Mesenchymal stem cell (in vitro differentiated cells and primary cell): ENCODE measurements at regions not wholly inside any gene's neighbourhood (a gene's known extent, or its start where the extent isn't known, plus 50 kb on each side); places are given as distances from the start of the nearest gene placed in this dataset.

ENCODE experiments used
- DNase-seq: peaks from one replicate; pipeline ENCODE4 v3.0.0-alpha.2; 2013
- H2AFZ ChIP-seq: one replicate; pipeline ENCODE4 v1.6.1; 2013; ENCODE audit warnings: low read depth, mild to moderate bottlenecking, control low read depth, inconsistent platforms, low read length, moderate library complexity
- H2AK5ac ChIP-seq: 2 replicates; pipeline ENCODE4 v1.6.1; 2013; ENCODE audit warnings: low read length, moderate library complexity, mild to moderate bottlenecking, inconsistent platforms; ENCODE audit not compliant: severe bottlenecking
- H2BK120ac ChIP-seq: one replicate; pipeline ENCODE4 v1.6.1; 2013; ENCODE audit warnings: low read depth, mild to moderate bottlenecking, inconsistent platforms, low read length, moderate library complexity
- H2BK12ac ChIP-seq, 2 experiments: one replicate each; pipeline ENCODE4 v1.6.1; 2013; ENCODE audit warnings: inconsistent platforms in 2 of 2, low read length in 2 of 2, mild to moderate bottlenecking in 2 of 2, moderate library complexity in 2 of 2, control low read depth in 1 of 2
- H2BK15ac ChIP-seq: one replicate; pipeline ENCODE4 v1.6.1; 2013; ENCODE audit warnings: mild to moderate bottlenecking, low read depth, inconsistent platforms; ENCODE audit not compliant: poor library complexity, severe bottlenecking
- H2BK5ac ChIP-seq: 2 replicates; pipeline ENCODE4 v1.6.1; 2013; ENCODE audit warnings: low read depth, mild to moderate bottlenecking, low read length, control low read depth, inconsistent platforms; ENCODE audit not compliant: poor library complexity, severe bottlenecking
- H3K14ac ChIP-seq, 2 experiments: one replicate each; pipeline ENCODE4 v1.6.1; 2013; ENCODE audit warnings: inconsistent platforms in 2 of 2, low read length in 2 of 2, control low read depth in 1 of 2, mild to moderate bottlenecking in 1 of 2, moderate library complexity in 1 of 2
- H3K18ac ChIP-seq, 2 experiments: one replicate each; pipeline ENCODE4 v1.6.1; 2013; ENCODE audit warnings: inconsistent platforms in 2 of 2, low read length in 2 of 2, control low read depth in 1 of 2, low read depth in 1 of 2, mild to moderate bottlenecking in 1 of 2
- H3K23ac ChIP-seq, 2 experiments: one replicate each; pipeline ENCODE4 v1.6.1; 2013; ENCODE audit warnings: inconsistent platforms in 2 of 2, low read length in 2 of 2, mild to moderate bottlenecking in 2 of 2, moderate library complexity in 2 of 2, control low read depth in 1 of 2
- H3K27ac ChIP-seq: 2 replicates; pipeline ENCODE4 v1.5.1; 2013; ENCODE audit warnings: mild to moderate bottlenecking, moderate library complexity, low read length, control low read depth, inconsistent platforms; ENCODE audit not compliant: poor library complexity, severe bottlenecking
- H3K27me3 ChIP-seq, 2 experiments: 2 replicates each; pipeline versions ENCODE4 v1.6.1 to v1.7.0; 2013; ENCODE audit warnings: low read length in 2 of 2, mild to moderate bottlenecking in 2 of 2, moderate library complexity in 2 of 2, control low read depth in 1 of 2, inconsistent platforms in 1 of 2; ENCODE audit not compliant: control insufficient read depth in 1 of 2, insufficient read depth in 1 of 2
- H3K36me3 ChIP-seq, 2 experiments: 2 replicates each; pipeline versions ENCODE4 v1.6.1 to v1.7.0; 2013; ENCODE audit warnings: low read length in 2 of 2, control low read depth in 1 of 2, inconsistent platforms in 1 of 2, low read depth in 1 of 2, mild to moderate bottlenecking in 1 of 2; ENCODE audit not compliant: insufficient read depth in 2 of 2, control insufficient read depth in 1 of 2
- H3K4ac ChIP-seq, 2 experiments: one replicate each; pipeline ENCODE4 v1.6.1; 2013; ENCODE audit warnings: inconsistent platforms in 2 of 2, low read length in 2 of 2, mild to moderate bottlenecking in 2 of 2, moderate library complexity in 2 of 2, control low read depth in 1 of 2, low read depth in 1 of 2
- H3K4me1 ChIP-seq: 2 replicates; pipeline ENCODE4 v1.6.1; 2013; ENCODE audit warnings: low read depth, low read length, control low read depth; ENCODE audit not compliant: control insufficient read depth, insufficient read depth
- H3K4me2 ChIP-seq: 2 replicates; pipeline ENCODE4 v1.6.1; 2013; ENCODE audit warnings: low read length, mild to moderate bottlenecking, inconsistent platforms; ENCODE audit not compliant: poor library complexity, severe bottlenecking
- H3K4me3 ChIP-seq, 2 experiments: 2 replicates each; pipeline versions ENCODE4 v1.5.1 to v1.7.0; 2013; ENCODE audit warnings: low read length in 2 of 2, mild to moderate bottlenecking in 2 of 2, control low read depth in 1 of 2, low read depth in 1 of 2; ENCODE audit not compliant: insufficient read depth in 1 of 2
- H3K79me1 ChIP-seq: replicated peaks from 2 replicates; pipeline ENCODE4 v1.6.1; 2013; ENCODE audit warnings: mild to moderate bottlenecking, control low read depth, low read length, inconsistent platforms; ENCODE audit not compliant: poor library complexity, severe bottlenecking
- H3K9ac ChIP-seq: 2 replicates; pipeline ENCODE4 v1.7.0; 2013; ENCODE audit warnings: mild to moderate bottlenecking, low read length, moderate library complexity
- H3K9me3 ChIP-seq: 2 replicates; pipeline ENCODE4 v1.7.0; 2013; ENCODE audit warnings: mild to moderate bottlenecking, low read length; ENCODE audit not compliant: control insufficient read depth
- H4K8ac ChIP-seq: one replicate; pipeline ENCODE4 v1.6.1; 2013; ENCODE audit warnings: inconsistent platforms, mild to moderate bottlenecking, low read length, moderate library complexity
- H4K91ac ChIP-seq: one replicate; pipeline ENCODE4 v1.6.1; 2013; ENCODE audit warnings: mild to moderate bottlenecking, low read length, inconsistent platforms
- WGBS: methylation state at CpG from one replicate; pipeline ENCODE4 v1.1.7; 2013; ENCODE audit warnings: mixed read lengths; 5-methylcytosine and 5-hydroxymethylcytosine counted together

GRCh38 chr20:39638731-39639130 lies 676.6 kb downstream of the DHX35 start:
- Histone ChIP-seq H3K27ac (no peak overlapping the region), H3K79me1 (no peaks in the 10 kb centered on the region)

DNA sequence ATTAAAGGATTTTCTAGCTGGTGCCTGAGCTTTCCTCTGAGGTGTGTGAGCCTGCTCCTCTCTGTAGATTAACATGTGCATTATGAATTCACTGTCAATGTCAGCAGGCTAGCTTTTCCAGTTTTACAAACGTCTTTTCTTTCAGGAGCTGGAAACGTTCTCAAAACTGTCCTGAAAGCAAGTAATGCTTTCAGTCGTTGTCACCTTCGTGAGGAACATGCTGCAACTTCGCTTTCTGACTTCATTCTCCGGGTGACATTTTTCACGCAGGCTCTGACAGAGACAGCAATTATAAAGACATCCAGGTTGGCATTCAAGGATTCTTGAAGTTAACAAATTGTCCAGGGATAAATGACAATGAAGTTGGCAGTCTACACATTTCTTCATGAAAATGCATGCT lies 671.5 kb downstream of the DHX35 start:
- Histone ChIP-seq H3K36me3 (no peaks in the 10 kb centered on the region), H2AFZ (no peak overlapping the region), H2BK120ac (no peak overlapping the region), H4K91ac (no peak overlapping the region), H3K23ac (no peak overlapping the region), H2AK5ac (no peak overlapping the region), H3K9ac (no peak overlapping the region), H3K14ac (no peak overlapping the region), H3K27me3 (no peaks in the 10 kb centered on the region), H3K4me1 (no peaks in the 10 kb centered on the region), H3K4me3 (no peak overlapping the region), H2BK5ac (no peak overlapping the region), H2BK15ac (no peak overlapping the region), H3K79me1 (no peaks in the 10 kb centered on the region), H3K27ac (no peak overlapping the region), H3K18ac (no peak overlapping the region), H3K9me3 (no peaks in the 10 kb centered on the region), H3K4ac (no peak overlapping the region), H4K8ac (no peak overlapping the region), H3K4me2 (no peak overlapping the region), H2BK12ac (no peak overlapping the region)
- no peak for DNase-seq
- 73% methylated on average over 7 of the region's 7 CpGs for WGBS

More at GRCh38 chr20:39638731-39639130, 676.6 kb downstream of the DHX35 start:
- no peak overlapping the region for H2BK12ac ChIP-seq
- 11% methylated on average over 2 of the region's 2 CpGs for WGBS
- H4K91ac ChIP-seq = no peak overlapping the region
- H3K14ac ChIP-seq = no peak overlapping the region
- no peaks in the 10 kb centered on the region for H3K9me3 ChIP-seq
- H2BK15ac ChIP-seq = no peak overlapping the region
- no peak overlapping the region for H3K9ac ChIP-seq
- no peak overlapping the region for H4K8ac ChIP-seq
- H3K18ac ChIP-seq = no peak overlapping the region
- no peak overlapping the region for H2AK5ac ChIP-seq
- no peak overlapping the region for H2BK120ac ChIP-seq
- H3K4me1 ChIP-seq = no peaks in the 10 kb centered on the region
- no peak overlapping the region for H2AFZ ChIP-seq
- H3K23ac ChIP-seq = no peak overlapping the region
- no peaks in the 10 kb centered on the region for H3K36me3 ChIP-seq
- H3K4me3 ChIP-seq = no peak overlapping the region
- H3K4ac ChIP-seq = no peak overlapping the region
- no peak overlapping the region for H2BK5ac ChIP-seq
- peaks cover 0 to 5% of the 10 kb centered on the region in 2 experiments for H3K27me3 ChIP-seq
- no peak for DNase-seq
- H3K4me2 ChIP-seq = no peak overlapping the region

DNA sequence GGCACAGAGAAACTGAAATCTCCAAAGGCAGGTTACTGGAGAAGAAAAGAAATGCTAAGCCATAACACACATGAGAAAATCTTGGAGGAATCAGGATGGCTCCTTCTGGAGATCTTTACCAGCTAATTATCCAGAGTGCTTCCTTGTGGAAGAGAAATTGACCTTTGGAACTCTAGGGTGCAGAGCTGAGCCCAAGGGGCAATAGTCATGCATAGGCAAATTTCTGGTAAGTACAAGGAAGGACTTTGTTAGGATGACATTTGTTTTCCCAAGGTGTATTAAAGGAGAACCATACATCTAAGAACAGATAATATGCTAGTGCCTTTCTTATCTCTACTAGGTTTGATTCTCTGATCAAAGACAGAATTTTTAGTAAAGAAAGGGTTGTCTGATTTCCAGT lies 670.6 kb downstream of the DHX35 start:
- no peak overlapping the region for H2AK5ac ChIP-seq
- no peak overlapping the region for H3K4me2 ChIP-seq
- H4K8ac ChIP-seq = no peak overlapping the region
- no peaks in the 10 kb centered on the region for H3K9me3 ChIP-seq
- H3K4me1 ChIP-seq = no peaks in the 10 kb centered on the region
- no peak overlapping the region for H3K27ac ChIP-seq
- H3K4ac ChIP-seq = no peak overlapping the region
- H3K4me3 ChIP-seq = no peak overlapping the region
- H3K9ac ChIP-seq = no peak overlapping the region
- H2BK120ac ChIP-seq = no peak overlapping the region
- no peak overlapping the region for H3K18ac ChIP-seq
- no peaks in the 10 kb centered on the region for H3K36me3 ChIP-seq
- no peak overlapping the region for H3K14ac ChIP-seq
- no peak overlapping the region for H4K91ac ChIP-seq
- no peaks in the 10 kb centered on the region for H3K79me1 ChIP-seq
- no peak overlapping the region for H2BK15ac ChIP-seq
- no peak overlapping the region for H2BK12ac ChIP-seq
- no peaks in the 10 kb centered on the region for H3K27me3 ChIP-seq
- no peak for DNase-seq
- H2BK5ac ChIP-seq = no peak overlapping the region
- H3K23ac ChIP-seq = no peak overlapping the region
- H2AFZ ChIP-seq = no peak overlapping the region

- H3K9ac ChIP-seq = no peak overlapping the region
- no peak overlapping the region for H3K4me3 ChIP-seq
- H3K9me3 ChIP-seq = no peaks in the 10 kb centered on the region
- H3K27ac ChIP-seq = no peak overlapping the region
- H3K36me3 ChIP-seq = no peaks in the 10 kb centered on the region
- no peaks in the 10 kb centered on the region for H3K4me1 ChIP-seq
- H2AK5ac ChIP-seq = no peak overlapping the region
- H3K27me3 ChIP-seq = no peaks in the 10 kb centered on the region
- no peak overlapping the region for H3K4ac ChIP-seq
- H4K91ac ChIP-seq = no peak overlapping the region
- H2BK120ac ChIP-seq = no peak overlapping the region
- no peak for DNase-seq
- no peak overlapping the region for H2BK12ac ChIP-seq
- H2AFZ ChIP-seq = no peak overlapping the region
- H4K8ac ChIP-seq = no peak overlapping the region
- H3K4me2 ChIP-seq = no peak overlapping the region
- H3K79me1 ChIP-seq = no peaks in the 10 kb centered on the region
- no peak overlapping the region for H3K18ac ChIP-seq
- no peak overlapping the region for H2BK5ac ChIP-seq
- H3K23ac ChIP-seq = no peak overlapping the region
- H3K14ac ChIP-seq = no peak overlapping the region
- no peak overlapping the region for H2BK15ac ChIP-seq
Observed at GRCh38 chr20:39632176-39632575, 670.0 kb downstream of the DHX35 start.
